ENCODE measurements at regions not wholly inside any gene's neighbourhood (a gene's known extent, or its start where the extent isn't known, plus 50 kb on each side); places are given as distances from the start of the nearest gene placed in this dataset.

GRCh38 chr3:191961529-191961928, 500.6 kb downstream of the PYDC2 start:
- TF ChIP-seq, protein P1, sequence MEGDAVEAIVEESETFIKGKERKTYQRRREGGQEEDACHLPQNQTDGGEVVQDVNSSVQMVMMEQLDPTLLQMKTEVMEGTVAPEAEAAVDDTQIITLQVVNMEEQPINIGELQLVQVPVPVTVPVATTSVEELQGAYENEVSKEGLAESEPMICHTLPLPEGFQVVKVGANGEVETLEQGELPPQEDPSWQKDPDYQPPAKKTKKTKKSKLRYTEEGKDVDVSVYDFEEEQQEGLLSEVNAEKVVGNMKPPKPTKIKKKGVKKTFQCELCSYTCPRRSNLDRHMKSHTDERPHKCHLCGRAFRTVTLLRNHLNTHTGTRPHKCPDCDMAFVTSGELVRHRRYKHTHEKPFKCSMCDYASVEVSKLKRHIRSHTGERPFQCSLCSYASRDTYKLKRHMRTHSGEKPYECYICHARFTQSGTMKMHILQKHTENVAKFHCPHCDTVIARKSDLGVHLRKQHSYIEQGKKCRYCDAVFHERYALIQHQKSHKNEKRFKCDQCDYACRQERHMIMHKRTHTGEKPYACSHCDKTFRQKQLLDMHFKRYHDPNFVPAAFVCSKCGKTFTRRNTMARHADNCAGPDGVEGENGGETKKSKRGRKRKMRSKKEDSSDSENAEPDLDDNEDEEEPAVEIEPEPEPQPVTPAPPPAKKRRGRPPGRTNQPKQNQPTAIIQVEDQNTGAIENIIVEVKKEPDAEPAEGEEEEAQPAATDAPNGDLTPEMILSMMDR (IDR thresholded peaks at IDR 0.05), result no peak
- TF ChIP-seq POLR2A (IDR thresholded peaks at IDR 0.05), result no peak
